ENCODE measurements at regions not wholly inside any gene's neighbourhood (a gene's known extent, or its start where the extent isn't known, plus 50 kb on each side); places are given as distances from the start of the nearest gene placed in this dataset.
A peak's percentile ranks its signal among the peaks of the same experiment; 100 is the strongest.

- no peak for DNase-seq (ENCODE audit: low read depth, low spot score)
- ChIA-PET POLR2A (no interaction called here), CTCF (no interaction called here), RAD21 (ENCODE audit: low non-redundant PET in 1 of 2, low total read pairs in 2 of 2, uncharacterized antibody in 2 of 2, unreplicated experiment in 2 of 2) (no interaction called here)
- Histone ChIP-seq H3K36me3 (ENCODE audit: control insufficient read depth in 1 of 2, insufficient read depth in 2 of 2, low read length in 2 of 2) (no peaks in the 10 kb centered on the region), H2AFZ (ENCODE audit: low read depth, low read length, poor library complexity, severe bottlenecking) (no peak overlapping the region), H3K9me3 (ENCODE audit: control insufficient read depth in 1 of 2, insufficient read depth in 1 of 2, low read depth in 1 of 2, low read length in 2 of 2) (no peaks in the 10 kb centered on the region), H3K4me2 (ENCODE audit: low read length) (0 out of 2 replicates have a peak overlapping the region, but pooled peaks have one; percentile 7), H3K27ac (ENCODE audit: low read depth, low read length) (no peak overlapping the region), H3K4me1 (ENCODE audit: control insufficient read depth in 1 of 2, insufficient read depth in 2 of 2, low read length in 2 of 2) (peaks cover 0 to 13% of the 10 kb centered on the region in 2 experiments; a peak in 2 of 4 replicates), H4K20me1 (ENCODE audit: insufficient read depth) (no peaks in the 10 kb centered on the region), H3K79me2 (ENCODE audit: insufficient read depth, low read length) (no peaks in the 10 kb centered on the region), H3K27me3 (ENCODE audit: insufficient read depth, low read length) (no peaks in the 10 kb centered on the region), H3K4me3 (replicated peaks in 1 of 2; ENCODE audit: low read depth in 1 of 2, low read length in 2 of 2) (no peak overlapping the region), H3K9ac (ENCODE audit: low read length) (no peak overlapping the region), H3K9me2 (ENCODE audit: insufficient read depth) (no peaks in the 10 kb centered on the region)
- intact Hi-C loops (cut with micrococcal nuclease), result no loop called here
- no TSS peak for BruUV-seq (replicated peaks)
- no peak for ATAC-seq
- TF ChIP-seq FOSL1 (IDR thresholded peaks at IDR 0.05; ENCODE audit: low read depth) (no peak), EZH2 (IDR thresholded peaks at IDR 0.05) (no peak), SIN3A (IDR thresholded peaks at IDR 0.05; ENCODE audit: low read depth) (no peak), SRF (IDR thresholded peaks at IDR 0.05; ENCODE audit: low read depth) (no peak), POLR2AphosphoS5 (IDR thresholded peaks at IDR 0.05; ENCODE audit: low read depth, low read length) (no peak), RAD21 (IDR thresholded peaks at IDR 0.05; ENCODE audit: low read depth) (no peak), POLR2A (IDR thresholded peaks at IDR 0.05; ENCODE audit: borderline replicate concordance, extremely low read depth, insufficient read depth, insufficient read length) (no peak)
Observed at GRCh38 chr6:14883921-14884320, 361.9 kb upstream of the JARID2 start.

- H3K4me1 ChIP-seq (ENCODE audit: control insufficient read depth in 1 of 2, insufficient read depth in 2 of 2, low read length in 2 of 2), result peaks cover 0 to 13% of the 10 kb centered on the region in 2 experiments; a peak in 2 of 4 replicates
- no peaks in the 10 kb centered on the region for H3K27me3 ChIP-seq (ENCODE audit: insufficient read depth, low read length)
- intact Hi-C loops (cut with micrococcal nuclease), result no loop called here
- H3K27ac ChIP-seq (ENCODE audit: low read depth, low read length), result no peak overlapping the region
- H3K36me3 ChIP-seq (ENCODE audit: control insufficient read depth in 1 of 2, insufficient read depth in 2 of 2, low read length in 2 of 2), result no peaks in the 10 kb centered on the region
- H3K9me3 ChIP-seq (ENCODE audit: control insufficient read depth in 1 of 2, insufficient read depth in 1 of 2, low read depth in 1 of 2, low read length in 2 of 2), result no peaks in the 10 kb centered on the region
- ChIA-PET POLR2A (no interaction called here), CTCF (no interaction called here), RAD21 (ENCODE audit: low non-redundant PET in 1 of 2, low total read pairs in 2 of 2, uncharacterized antibody in 2 of 2, unreplicated experiment in 2 of 2) (no interaction called here)
- no peak overlapping the region for H2AFZ ChIP-seq (ENCODE audit: low read depth, low read length, poor library complexity, severe bottlenecking)
- DNase-seq (ENCODE audit: low read depth, low spot score), result no peak
- H3K4me3 ChIP-seq (replicated peaks in 1 of 2; ENCODE audit: low read depth in 1 of 2, low read length in 2 of 2), result no peak overlapping the region
- no peaks in the 10 kb centered on the region for H3K79me2 ChIP-seq (ENCODE audit: insufficient read depth, low read length)
- no peak overlapping the region for H3K9ac ChIP-seq (ENCODE audit: low read length)
- H3K9me2 ChIP-seq (ENCODE audit: insufficient read depth), result no peaks in the 10 kb centered on the region
- H3K4me2 ChIP-seq (ENCODE audit: low read length), result no peak overlapping the region
- no peak for ATAC-seq
- H4K20me1 ChIP-seq (ENCODE audit: insufficient read depth), result no peaks in the 10 kb centered on the region
- BruUV-seq (replicated peaks), result no TSS peak
- TF ChIP-seq EZH2 (IDR thresholded peaks at IDR 0.05), result no peak
- no peak for TF ChIP-seq TCF7L2 (IDR thresholded peaks at IDR 0.05; ENCODE audit: borderline replicate concordance, extremely low read depth, insufficient read depth, insufficient read length)
- TF ChIP-seq, protein P1, sequence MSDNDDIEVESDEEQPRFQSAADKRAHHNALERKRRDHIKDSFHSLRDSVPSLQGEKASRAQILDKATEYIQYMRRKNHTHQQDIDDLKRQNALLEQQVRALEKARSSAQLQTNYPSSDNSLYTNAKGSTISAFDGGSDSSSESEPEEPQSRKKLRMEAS (IDR thresholded peaks at IDR 0.05), result no peak
- no peak for TF ChIP-seq ZNF274 (IDR thresholded peaks at IDR 0.05; ENCODE audit: low read depth, low read length)
- no peak for TF ChIP-seq SP1 (IDR thresholded peaks at IDR 0.05; ENCODE audit: low read depth)
- TF ChIP-seq CEBPB (IDR thresholded peaks at IDR 0.05; ENCODE audit: low read depth), result no peak
Observed at GRCh38 chr6:14885498-14885897, 360.4 kb upstream of the JARID2 start.

All from HCT116 (cell line).